ENCODE measurements at regions not wholly inside any gene's neighbourhood (a gene's known extent, or its start where the extent isn't known, plus 50 kb on each side); places are given as distances from the start of the nearest gene placed in this dataset.

DNA sequence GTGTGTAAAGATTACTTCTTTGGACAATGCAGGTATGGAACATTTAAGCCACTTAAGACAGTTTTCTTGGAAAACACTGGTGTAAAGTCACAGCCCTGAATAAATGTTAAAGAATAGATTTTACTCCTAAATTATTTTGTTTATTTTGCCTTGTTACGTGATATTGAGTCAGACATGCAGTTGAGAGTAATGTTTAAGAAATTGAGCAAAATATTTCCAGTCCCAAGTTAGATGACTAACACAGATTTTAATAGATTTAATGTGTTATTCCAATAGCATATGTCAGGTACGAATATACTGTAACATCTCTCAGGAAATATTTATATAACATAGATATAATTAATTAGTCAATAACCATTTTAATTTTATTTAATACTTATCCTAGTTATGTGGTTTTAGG is 1361.7 kb downstream of the FSCB start:
- H3K36me3 ChIP-seq (ENCODE audit: insufficient read depth), result no peaks in the 10 kb centered on the region
- H3K27me3 ChIP-seq (ENCODE audit: insufficient read depth, low read depth), result no peaks in the 10 kb centered on the region
- no peaks in the 10 kb centered on the region for H3K4me1 ChIP-seq (ENCODE audit: low read depth, poor library complexity, severe bottlenecking)
- no peak overlapping the region for H3K4me3 ChIP-seq (IDR thresholded peaks at IDR 0.05; ENCODE audit: insufficient read depth, low read depth, low read length)
- H4K20me1 ChIP-seq (ENCODE audit: insufficient read depth), result no peaks in the 10 kb centered on the region
- no peaks in the 10 kb centered on the region for H3K79me2 ChIP-seq (ENCODE audit: insufficient read depth, low read depth)
- no peak overlapping the region for H3K27ac ChIP-seq
- no peak overlapping the region for H2AFZ ChIP-seq (ENCODE audit: low read depth)
- H3K4me2 ChIP-seq, result no peak overlapping the region
- TF ChIP-seq, protein P1, sequence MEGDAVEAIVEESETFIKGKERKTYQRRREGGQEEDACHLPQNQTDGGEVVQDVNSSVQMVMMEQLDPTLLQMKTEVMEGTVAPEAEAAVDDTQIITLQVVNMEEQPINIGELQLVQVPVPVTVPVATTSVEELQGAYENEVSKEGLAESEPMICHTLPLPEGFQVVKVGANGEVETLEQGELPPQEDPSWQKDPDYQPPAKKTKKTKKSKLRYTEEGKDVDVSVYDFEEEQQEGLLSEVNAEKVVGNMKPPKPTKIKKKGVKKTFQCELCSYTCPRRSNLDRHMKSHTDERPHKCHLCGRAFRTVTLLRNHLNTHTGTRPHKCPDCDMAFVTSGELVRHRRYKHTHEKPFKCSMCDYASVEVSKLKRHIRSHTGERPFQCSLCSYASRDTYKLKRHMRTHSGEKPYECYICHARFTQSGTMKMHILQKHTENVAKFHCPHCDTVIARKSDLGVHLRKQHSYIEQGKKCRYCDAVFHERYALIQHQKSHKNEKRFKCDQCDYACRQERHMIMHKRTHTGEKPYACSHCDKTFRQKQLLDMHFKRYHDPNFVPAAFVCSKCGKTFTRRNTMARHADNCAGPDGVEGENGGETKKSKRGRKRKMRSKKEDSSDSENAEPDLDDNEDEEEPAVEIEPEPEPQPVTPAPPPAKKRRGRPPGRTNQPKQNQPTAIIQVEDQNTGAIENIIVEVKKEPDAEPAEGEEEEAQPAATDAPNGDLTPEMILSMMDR (conservative IDR thresholded peaks at IDR 0.05; ENCODE audit: low read depth, low read length), result no peak
- no peak overlapping the region for H3K9ac ChIP-seq

- H3K9ac ChIP-seq, result no peak overlapping the region
- no peak overlapping the region for H3K4me2 ChIP-seq
- no peak overlapping the region for H2AFZ ChIP-seq (ENCODE audit: low read depth)
- H3K27me3 ChIP-seq (ENCODE audit: insufficient read depth, low read depth), result no peaks in the 10 kb centered on the region
- TF ChIP-seq, protein P1 (conservative IDR thresholded peaks at IDR 0.05; ENCODE audit: low read depth, low read length), result no peak
- no peak overlapping the region for H3K27ac ChIP-seq
- no peaks in the 10 kb centered on the region for H3K36me3 ChIP-seq (ENCODE audit: insufficient read depth)
- H3K79me2 ChIP-seq (ENCODE audit: insufficient read depth, low read depth), result no peaks in the 10 kb centered on the region
- H3K4me1 ChIP-seq (ENCODE audit: low read depth, poor library complexity, severe bottlenecking), result no peaks in the 10 kb centered on the region
- H4K20me1 ChIP-seq (ENCODE audit: insufficient read depth), result no peaks in the 10 kb centered on the region
- H3K4me3 ChIP-seq (IDR thresholded peaks at IDR 0.05; ENCODE audit: insufficient read depth, low read depth, low read length), result no peak overlapping the region
Observed at GRCh38 chr14:43143106-43143505, 1364.0 kb downstream of the FSCB start.

GRCh38 chr14:43141636-43142191 is 1365.4 kb downstream of the FSCB start:
- Histone ChIP-seq H3K79me2 (ENCODE audit: insufficient read depth, low read depth) (no peaks in the 10 kb centered on the region), H3K27me3 (ENCODE audit: insufficient read depth, low read depth) (no peaks in the 10 kb centered on the region), H3K27ac (no peak overlapping the region), H3K4me3 (IDR thresholded peaks at IDR 0.05; ENCODE audit: insufficient read depth, low read depth, low read length) (no peak overlapping the region), H2AFZ (ENCODE audit: low read depth) (no peak overlapping the region), H4K20me1 (ENCODE audit: insufficient read depth) (no peaks in the 10 kb centered on the region), H3K36me3 (ENCODE audit: insufficient read depth) (no peaks in the 10 kb centered on the region), H3K4me1 (ENCODE audit: low read depth, poor library complexity, severe bottlenecking) (no peaks in the 10 kb centered on the region), H3K4me2 (no peak overlapping the region), H3K9ac (no peak overlapping the region)
- TF ChIP-seq, protein P1 (conservative IDR thresholded peaks at IDR 0.05; ENCODE audit: low read depth, low read length), result no peak

- no peak overlapping the region for H3K4me2 ChIP-seq
- no peak overlapping the region for H2AFZ ChIP-seq (ENCODE audit: low read depth)
- no peaks in the 10 kb centered on the region for H3K27me3 ChIP-seq (ENCODE audit: insufficient read depth, low read depth)
- H3K27ac ChIP-seq, result no peak overlapping the region
- no peaks in the 10 kb centered on the region for H4K20me1 ChIP-seq (ENCODE audit: insufficient read depth)
- no peaks in the 10 kb centered on the region for H3K36me3 ChIP-seq (ENCODE audit: insufficient read depth)
- no peaks in the 10 kb centered on the region for H3K4me1 ChIP-seq (ENCODE audit: low read depth, poor library complexity, severe bottlenecking)
- no peak overlapping the region for H3K4me3 ChIP-seq (IDR thresholded peaks at IDR 0.05; ENCODE audit: insufficient read depth, low read depth, low read length)
- H3K79me2 ChIP-seq (ENCODE audit: insufficient read depth, low read depth), result no peaks in the 10 kb centered on the region
- TF ChIP-seq, protein P1 (conservative IDR thresholded peaks at IDR 0.05; ENCODE audit: low read depth, low read length), result no peak
- no peak overlapping the region for H3K9ac ChIP-seq
Observed at GRCh38 chr14:43140453-43140852, 1366.6 kb downstream of the FSCB start.

Measured in KMS-11 (cell line).